Stimulated activated CD4-positive, alpha-beta T cell treated with anti-CD3 and anti-CD28 coated beads, Interleukin-12 subunit alpha, Interleukin-12 subunit beta, amount 100 ng/mL, for 24 hours (primary cell): ENCODE measurements at regions not wholly inside any gene's neighbourhood (a gene's known extent, or its start where the extent isn't known, plus 50 kb on each side); places are given as distances from the start of the nearest gene placed in this dataset.

Experiments used
- DNase-seq, 2 experiments: peaks; one replicate each; pipeline ENCODE4 v3.0.0-alpha.2; 2020; ENCODE audit warnings: low read depth in 2 of 2

GRCh38 chr3:44020143-44020542 is 221.5 kb upstream of the TOPAZ1 start:
- no peak for DNase-seq

- no peak for DNase-seq
These were observed 219.8 kb upstream of the TOPAZ1 start for GRCh38 chr3:44021651-44022594.

- no peak for DNase-seq
These were observed 217.6 kb upstream of the TOPAZ1 start for GRCh38 chr3:44023961-44024593.

- DNase-seq: no peak
These were observed 215.3 kb upstream of the TOPAZ1 start for GRCh38 chr3:44026220-44026865.

GRCh38 chr3:44029100-44029499 is 212.6 kb upstream of the TOPAZ1 start:
- no peak for DNase-seq

- no peak for DNase-seq
These were observed 211.4 kb upstream of the TOPAZ1 start for GRCh38 chr3:44030285-44030684.

- no peak for DNase-seq
These were observed 210.9 kb upstream of the TOPAZ1 start for GRCh38 chr3:44030687-44031305.

GRCh38 chr3:44031387-44032380 is 210.0 kb upstream of the TOPAZ1 start:
- DNase-seq: no peak

- DNase-seq: no peak
These were observed 209.2 kb upstream of the TOPAZ1 start for GRCh38 chr3:44032487-44032886.

- no peak for DNase-seq
These were observed 208.6 kb upstream of the TOPAZ1 start for GRCh38 chr3:44033123-44033522.

GRCh38 chr3:44036850-44037249 is 204.8 kb upstream of the TOPAZ1 start:
- DNase-seq: no peak

- DNase-seq: no peak
These were observed 202.7 kb upstream of the TOPAZ1 start for GRCh38 chr3:44039006-44039405.

- DNase-seq: no peak
These were observed 200.0 kb upstream of the TOPAZ1 start for GRCh38 chr3:44041726-44042125.

- no peak for DNase-seq
These were observed 198.9 kb upstream of the TOPAZ1 start for GRCh38 chr3:44042772-44043171.

- no peak for DNase-seq
These were observed 196.0 kb upstream of the TOPAZ1 start for GRCh38 chr3:44045476-44046275.

GRCh38 chr3:44047796-44048195 is 193.9 kb upstream of the TOPAZ1 start:
- DNase-seq: no peak

GRCh38 chr3:44048196-44048924 is 193.3 kb upstream of the TOPAZ1 start:
- DNase-seq: no peak

- no peak for DNase-seq
These were observed 192.7 kb upstream of the TOPAZ1 start for GRCh38 chr3:44048949-44049348.

GRCh38 chr3:44050101-44050500 is 191.6 kb upstream of the TOPAZ1 start:
- DNase-seq: no peak
